CD4-positive, alpha-beta T cell treated with Interleukin-17A for 4 hours (primary cell): ENCODE measurements at regions not wholly inside any gene's neighbourhood (a gene's known extent, or its start where the extent isn't known, plus 50 kb on each side); places are given as distances from the start of the nearest gene placed in this dataset.
"Not testable (repeated sequence)": the region's sequence is repeated elsewhere in the genome, so short reads cannot be mapped to it uniquely, and the experiment has no call there.

ENCODE experiments used
- DNase-seq: peaks from one replicate; pipeline ENCODE4 v3.0.0-alpha.2; 2020; ENCODE audit warnings: mixed read lengths

DNA sequence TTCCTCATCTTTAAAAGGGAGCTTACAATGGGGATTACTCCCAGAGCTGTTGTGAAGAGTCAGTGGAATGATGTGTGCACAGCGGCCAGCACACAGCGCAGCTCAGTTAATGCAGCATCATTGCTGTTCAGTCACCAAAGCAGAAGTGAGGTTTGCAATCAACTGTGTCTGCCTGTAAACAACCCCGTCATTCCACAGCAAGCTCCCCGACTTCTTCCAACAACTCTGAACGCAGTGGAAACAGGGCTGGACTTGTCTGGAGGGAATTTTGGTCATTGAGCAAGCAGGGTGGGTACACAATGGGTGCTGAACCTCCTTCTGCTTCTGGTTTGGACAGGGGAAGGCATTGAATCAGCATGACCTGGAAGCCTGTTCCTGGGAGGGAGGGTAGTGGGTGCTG, 347.4 kb downstream of the PTPRU start:
- no peak for DNase-seq

DNA sequence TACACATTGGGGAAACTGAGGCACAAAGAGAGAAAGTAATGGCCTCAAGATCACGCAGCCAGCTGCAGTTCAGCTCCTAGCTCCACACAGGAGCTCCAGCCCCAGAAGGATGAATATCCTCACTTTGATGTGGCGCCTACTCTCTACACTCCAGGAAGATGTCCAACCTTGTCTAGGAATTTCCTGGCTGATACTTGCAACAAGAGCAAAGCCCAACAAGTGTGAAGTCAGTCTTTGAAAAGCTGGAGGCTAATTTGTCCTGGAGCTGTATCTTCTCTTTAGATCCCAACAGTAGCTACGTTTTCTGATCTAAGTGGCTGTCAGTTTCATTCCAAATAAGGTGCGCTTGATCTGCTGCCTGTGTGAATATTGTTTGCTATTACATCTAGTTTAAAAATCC, 344.9 kb downstream of the PTPRU start:
- no peak for DNase-seq

GRCh38 chr1:29579821-29580425, 343.6 kb downstream of the PTPRU start:
- no peak for DNase-seq

GRCh38 chr1:29577512-29577911, 341.2 kb downstream of the PTPRU start:
- no peak for DNase-seq

GRCh38 chr1:29576510-29576909, 340.2 kb downstream of the PTPRU start:
- no peak for DNase-seq

GRCh38 chr1:29575826-29576225, 339.5 kb downstream of the PTPRU start:
- no peak for DNase-seq

GRCh38 chr1:29575277-29575676, 339.0 kb downstream of the PTPRU start:
- no peak for DNase-seq

DNA sequence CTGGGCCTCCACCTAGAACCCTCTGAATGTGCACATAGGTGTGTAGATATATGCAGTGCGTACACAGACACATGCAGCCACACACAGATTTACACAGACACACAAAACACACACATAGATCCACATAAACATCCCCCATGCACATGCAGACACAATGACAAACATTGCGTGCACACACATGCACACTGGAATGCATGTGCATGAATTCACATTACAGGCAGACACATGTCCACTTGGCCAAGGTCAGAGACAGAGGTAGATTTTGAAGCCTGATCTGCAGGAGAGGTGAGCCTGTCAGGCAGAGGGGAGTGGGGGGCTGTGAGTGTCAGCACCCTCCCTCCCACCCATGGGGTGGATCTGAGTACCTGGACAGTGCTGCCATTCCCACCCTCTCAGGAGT, 338.5 kb downstream of the PTPRU start:
- DNase-seq = no peak

- DNase-seq = no peak
Observed at GRCh38 chr1:29569971-29570634, 333.8 kb downstream of the PTPRU start.

- DNase-seq = no peak
Observed at GRCh38 chr1:29567257-29567656, 330.9 kb downstream of the PTPRU start.

- no peak for DNase-seq
Observed at GRCh38 chr1:29565490-29565889, 329.2 kb downstream of the PTPRU start.

GRCh38 chr1:29563571-29563970, 327.2 kb downstream of the PTPRU start:
- DNase-seq = no peak

- DNase-seq = no peak
Observed at GRCh38 chr1:29563092-29563491, 326.8 kb downstream of the PTPRU start.

- no peak for DNase-seq
Observed at GRCh38 chr1:29559056-29559455, 322.7 kb downstream of the PTPRU start.

GRCh38 chr1:29557701-29558600, 321.6 kb downstream of the PTPRU start:
- DNase-seq = no peak

DNA sequence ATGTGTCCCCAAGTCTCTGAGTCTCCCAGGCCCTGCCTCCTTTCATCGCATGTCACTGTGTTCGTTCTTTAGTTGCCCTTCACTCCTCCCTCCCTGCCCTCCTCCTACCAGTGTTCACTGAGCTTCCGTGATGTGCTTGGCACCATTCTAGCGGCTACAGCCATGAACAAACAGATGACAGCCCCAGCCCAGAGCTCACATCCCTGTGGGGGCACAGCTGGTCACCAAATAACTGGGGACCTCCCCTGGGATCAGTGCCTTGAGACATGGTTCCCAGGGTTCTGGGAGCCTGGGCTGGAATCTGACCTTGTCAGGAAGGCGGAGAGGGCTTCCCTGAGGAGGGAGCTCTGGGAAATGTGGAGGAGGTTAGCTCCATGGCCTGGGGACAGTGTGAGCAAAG, 320.7 kb downstream of the PTPRU start:
- DNase-seq = no peak

GRCh38 chr1:29556657-29557056, 320.3 kb downstream of the PTPRU start:
- no peak for DNase-seq

DNA sequence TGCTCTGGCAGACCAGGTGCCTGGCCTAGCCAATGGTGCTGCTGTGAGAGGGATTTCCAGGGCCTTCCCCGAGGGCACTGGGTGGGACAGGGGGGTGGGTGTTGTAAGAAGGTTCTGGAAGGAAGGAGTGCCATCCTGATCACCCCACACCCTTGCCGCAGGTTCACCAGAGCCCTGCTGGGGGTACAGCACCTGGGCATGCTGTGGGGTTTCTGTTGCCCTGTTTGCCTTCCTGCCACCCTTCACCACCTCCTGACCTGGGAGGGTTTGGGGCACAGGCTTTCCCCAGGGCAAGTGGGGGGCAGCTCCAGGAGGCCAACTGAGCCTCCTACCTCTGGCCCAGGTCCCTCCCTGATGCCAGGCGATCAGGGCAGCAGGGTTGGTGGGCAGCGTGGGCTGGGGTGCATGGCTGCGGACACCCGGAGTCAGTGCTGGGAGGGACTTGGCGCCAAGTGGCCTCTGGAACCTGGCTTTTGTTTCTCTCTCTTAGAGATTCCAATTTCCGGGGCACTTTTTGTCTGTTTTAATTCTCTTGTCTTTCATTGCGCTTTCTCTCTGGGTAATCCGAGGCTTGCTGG, 318.8 kb downstream of the PTPRU start:
- no peak for DNase-seq

- DNase-seq = no peak
Observed at GRCh38 chr1:29554208-29554778, 318.0 kb downstream of the PTPRU start.

- DNase-seq = no peak
Observed at GRCh38 chr1:29551123-29551936, 315.0 kb downstream of the PTPRU start.

DNA sequence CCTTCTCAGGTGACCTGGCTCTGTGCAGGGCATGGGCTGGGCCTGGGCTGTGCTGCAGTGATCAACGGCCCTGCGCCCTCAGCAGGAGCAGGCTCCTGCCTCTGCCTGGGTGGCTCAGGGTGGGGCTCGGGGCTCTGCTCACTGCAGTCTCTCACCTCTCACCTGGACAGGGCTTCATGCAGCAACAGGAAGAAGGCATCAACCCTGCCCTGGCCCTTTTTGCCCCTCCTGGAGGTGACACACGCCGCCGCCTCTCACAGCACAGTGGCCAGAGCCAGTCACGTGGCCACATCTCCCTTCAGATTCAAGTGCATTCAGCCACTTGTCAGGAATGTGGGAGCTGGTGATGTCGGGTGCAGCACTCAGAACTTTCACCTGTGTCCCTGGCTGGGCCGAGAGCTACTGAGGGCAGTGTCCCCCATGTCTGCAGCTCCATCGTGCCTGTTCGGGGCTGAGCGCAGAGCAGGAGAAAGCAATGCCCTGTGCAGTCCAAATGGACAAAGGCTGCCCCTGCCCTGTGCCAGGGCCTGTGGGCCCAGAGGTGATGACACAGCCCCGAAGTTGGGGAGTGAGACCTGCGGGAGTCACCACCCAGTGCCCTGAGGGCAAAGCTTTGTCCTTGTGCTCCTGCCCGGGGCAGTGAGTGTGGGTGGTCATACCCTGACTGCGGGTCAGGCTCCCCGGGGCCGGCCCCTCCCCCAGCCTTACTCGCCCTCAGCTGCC, 314.0 kb downstream of the PTPRU start:
- DNase-seq = no peak

- not testable (repeated sequence) for DNase-seq
Observed at GRCh38 chr1:29549728-29550118, 313.4 kb downstream of the PTPRU start.
